Neural cell (in vitro differentiated cells): ENCODE measurements at regions not wholly inside any gene's neighbourhood (a gene's known extent, or its start where the extent isn't known, plus 50 kb on each side); places are given as distances from the start of the nearest gene placed in this dataset.

Experiments used
- EP300 ChIP-seq: fragments of 450-650 bp; conservative IDR thresholded peaks from 2 replicates; pipeline ENCODE4 v1.6.1; 2014; ENCODE audit warnings: antibody characterized with exemption, mild to moderate bottlenecking, moderate library complexity; ENCODE audit not compliant: poor library complexity, severe bottlenecking
- EZH2 ChIP-seq: fragments of 200-600, 300-800 bp; shearing (Covaris generic), sonication (generic); IDR thresholded peaks from 2 replicates; pipeline ENCODE4 v1.6.1; 2014; ENCODE audit warnings: antibody characterized with exemption, low read length, borderline replicate concordance, mild to moderate bottlenecking; ENCODE audit not compliant: insufficient read depth, poor library complexity, severe bottlenecking
- RAD21 ChIP-seq: fragments of 450-650 bp; conservative IDR thresholded peaks from 2 replicates; pipeline ENCODE4 v1.6.1; 2014; ENCODE audit warnings: antibody characterized with exemption, mild to moderate bottlenecking, moderate library complexity
- SMC3 ChIP-seq: fragments of 450-650 bp; conservative IDR thresholded peaks from 2 replicates; pipeline ENCODE4 v1.6.1; 2014; ENCODE audit warnings: antibody characterized with exemption, mild to moderate bottlenecking, moderate library complexity; ENCODE audit not compliant: poor library complexity
- TAF1 ChIP-seq: IDR thresholded peaks from 2 replicates; pipeline ENCODE4 v1.6.1; 2012; ENCODE audit warnings: low read depth
- TF ChIP-seq, protein P1 (sequence below): fragments of 450-650 bp; IDR thresholded peaks from 2 replicates; pipeline ENCODE4 v1.5.1; 2014; ENCODE audit warnings: antibody characterized with exemption, mild to moderate bottlenecking, moderate library complexity; ENCODE audit not compliant: poor library complexity, severe bottlenecking
- TF ChIP-seq, protein P2 (sequence below): IDR thresholded peaks from 2 replicates; pipeline ENCODE4 v1.6.1; 2012; ENCODE audit warnings: borderline replicate concordance

DNA sequence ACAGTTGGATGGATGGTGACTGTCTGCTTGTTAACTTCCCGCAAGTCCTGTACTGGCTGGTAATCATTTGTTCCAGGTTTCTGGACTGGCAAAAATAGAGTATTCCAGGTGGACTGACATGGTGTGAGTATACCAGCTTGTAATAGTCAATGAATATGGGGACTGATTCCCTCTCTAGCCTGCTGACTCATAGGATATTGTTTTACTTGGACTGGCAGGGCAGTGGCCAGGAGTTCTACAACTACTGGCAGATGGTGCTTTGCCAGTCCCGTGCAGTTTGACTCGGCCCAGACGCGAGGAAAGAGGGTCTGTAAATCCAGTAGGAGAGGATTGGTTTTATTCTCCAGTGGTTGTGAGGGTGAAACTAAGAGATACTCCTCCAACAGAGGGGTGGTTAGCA, 78.0 kb downstream of the PRR15 start:
- TF ChIP-seq, protein P1, sequence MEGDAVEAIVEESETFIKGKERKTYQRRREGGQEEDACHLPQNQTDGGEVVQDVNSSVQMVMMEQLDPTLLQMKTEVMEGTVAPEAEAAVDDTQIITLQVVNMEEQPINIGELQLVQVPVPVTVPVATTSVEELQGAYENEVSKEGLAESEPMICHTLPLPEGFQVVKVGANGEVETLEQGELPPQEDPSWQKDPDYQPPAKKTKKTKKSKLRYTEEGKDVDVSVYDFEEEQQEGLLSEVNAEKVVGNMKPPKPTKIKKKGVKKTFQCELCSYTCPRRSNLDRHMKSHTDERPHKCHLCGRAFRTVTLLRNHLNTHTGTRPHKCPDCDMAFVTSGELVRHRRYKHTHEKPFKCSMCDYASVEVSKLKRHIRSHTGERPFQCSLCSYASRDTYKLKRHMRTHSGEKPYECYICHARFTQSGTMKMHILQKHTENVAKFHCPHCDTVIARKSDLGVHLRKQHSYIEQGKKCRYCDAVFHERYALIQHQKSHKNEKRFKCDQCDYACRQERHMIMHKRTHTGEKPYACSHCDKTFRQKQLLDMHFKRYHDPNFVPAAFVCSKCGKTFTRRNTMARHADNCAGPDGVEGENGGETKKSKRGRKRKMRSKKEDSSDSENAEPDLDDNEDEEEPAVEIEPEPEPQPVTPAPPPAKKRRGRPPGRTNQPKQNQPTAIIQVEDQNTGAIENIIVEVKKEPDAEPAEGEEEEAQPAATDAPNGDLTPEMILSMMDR, result no peak
- TF ChIP-seq RAD21, result no peak
- TF ChIP-seq, protein P2, sequence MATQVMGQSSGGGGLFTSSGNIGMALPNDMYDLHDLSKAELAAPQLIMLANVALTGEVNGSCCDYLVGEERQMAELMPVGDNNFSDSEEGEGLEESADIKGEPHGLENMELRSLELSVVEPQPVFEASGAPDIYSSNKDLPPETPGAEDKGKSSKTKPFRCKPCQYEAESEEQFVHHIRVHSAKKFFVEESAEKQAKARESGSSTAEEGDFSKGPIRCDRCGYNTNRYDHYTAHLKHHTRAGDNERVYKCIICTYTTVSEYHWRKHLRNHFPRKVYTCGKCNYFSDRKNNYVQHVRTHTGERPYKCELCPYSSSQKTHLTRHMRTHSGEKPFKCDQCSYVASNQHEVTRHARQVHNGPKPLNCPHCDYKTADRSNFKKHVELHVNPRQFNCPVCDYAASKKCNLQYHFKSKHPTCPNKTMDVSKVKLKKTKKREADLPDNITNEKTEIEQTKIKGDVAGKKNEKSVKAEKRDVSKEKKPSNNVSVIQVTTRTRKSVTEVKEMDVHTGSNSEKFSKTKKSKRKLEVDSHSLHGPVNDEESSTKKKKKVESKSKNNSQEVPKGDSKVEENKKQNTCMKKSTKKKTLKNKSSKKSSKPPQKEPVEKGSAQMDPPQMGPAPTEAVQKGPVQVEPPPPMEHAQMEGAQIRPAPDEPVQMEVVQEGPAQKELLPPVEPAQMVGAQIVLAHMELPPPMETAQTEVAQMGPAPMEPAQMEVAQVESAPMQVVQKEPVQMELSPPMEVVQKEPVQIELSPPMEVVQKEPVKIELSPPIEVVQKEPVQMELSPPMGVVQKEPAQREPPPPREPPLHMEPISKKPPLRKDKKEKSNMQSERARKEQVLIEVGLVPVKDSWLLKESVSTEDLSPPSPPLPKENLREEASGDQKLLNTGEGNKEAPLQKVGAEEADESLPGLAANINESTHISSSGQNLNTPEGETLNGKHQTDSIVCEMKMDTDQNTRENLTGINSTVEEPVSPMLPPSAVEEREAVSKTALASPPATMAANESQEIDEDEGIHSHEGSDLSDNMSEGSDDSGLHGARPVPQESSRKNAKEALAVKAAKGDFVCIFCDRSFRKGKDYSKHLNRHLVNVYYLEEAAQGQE, result no peak
- no peak for TF ChIP-seq EP300
- TF ChIP-seq EZH2, result no peak
- TF ChIP-seq SMC3, result no peak
- no peak for TF ChIP-seq TAF1
